OCI-LY1 (cell line): ENCODE measurements at regions not wholly inside any gene's neighbourhood (a gene's known extent, or its start where the extent isn't known, plus 50 kb on each side); places are given as distances from the start of the nearest gene placed in this dataset.

ENCODE experiments used
- H2AFZ ChIP-seq: fragments of 200-600 bp; sonication (generic), shearing (Covaris generic); 2 replicates; pipeline ENCODE4 v1.6.0; 2014; ENCODE audit warnings: antibody characterized with exemption, mild to moderate bottlenecking, low read length
- H3F3A ChIP-seq: fragments of 200-600 bp; sonication (generic), shearing (Covaris generic); 2 replicates; pipeline ENCODE4 v1.6.0; 2014; ENCODE audit warnings: mild to moderate bottlenecking, antibody characterized with exemption, low read length, moderate library complexity; ENCODE audit not compliant: insufficient read depth
- H3K27ac ChIP-seq: fragments of 200-600 bp; sonication (generic); 2 replicates; pipeline ENCODE4 v1.5.1; 2014; ENCODE audit warnings: low read length, mixed run types, mild to moderate bottlenecking, low read depth; ENCODE audit not compliant: poor library complexity, severe bottlenecking
- H3K27me3 ChIP-seq: fragments of 200-600 bp; sonication (generic); 2 replicates; pipeline ENCODE4 v1.6.0; 2014; ENCODE audit warnings: antibody characterized with exemption, mild to moderate bottlenecking, low read length, moderate library complexity; ENCODE audit not compliant: insufficient read depth
- H3K36me3 ChIP-seq: fragments of 200-600 bp; sonication (generic); 2 replicates; pipeline ENCODE4 v1.6.1; 2014; ENCODE audit warnings: mild to moderate bottlenecking, antibody characterized with exemption, low read length, moderate library complexity, mixed read lengths; ENCODE audit not compliant: insufficient read depth
- H3K4me1 ChIP-seq: fragments of 200-600 bp; sonication (generic); 2 replicates; pipeline ENCODE4 v1.5.1; 2014; ENCODE audit warnings: mild to moderate bottlenecking, low read length, moderate library complexity; ENCODE audit not compliant: insufficient read depth, severe bottlenecking
- H3K4me2 ChIP-seq: fragments of 200-600 bp; sonication (generic), shearing (Covaris generic); 2 replicates; pipeline ENCODE4 v1.6.1; 2014; ENCODE audit warnings: low read length
- H3K4me3 ChIP-seq: fragments of 200-600 bp; sonication (generic); 2 replicates; pipeline ENCODE4 v1.5.1; 2014; ENCODE audit warnings: low read length, low read depth, mild to moderate bottlenecking, mixed read lengths; ENCODE audit not compliant: poor library complexity, severe bottlenecking
- H3K79me2 ChIP-seq: fragments of 200-600 bp; shearing (Covaris generic); 2 replicates; pipeline ENCODE4 v1.6.1; 2016; ENCODE audit warnings: mixed run types, low read length, mixed read lengths; ENCODE audit not compliant: insufficient read depth
- H3K9ac ChIP-seq: fragments of 200-600 bp; sonication (generic), shearing (Covaris generic); 2 replicates; pipeline ENCODE4 v1.6.1; 2014; ENCODE audit warnings: mild to moderate bottlenecking, low read length, mixed read lengths
- H3K9me2 ChIP-seq: fragments of 200-600 bp; sonication (generic), shearing (Covaris generic); 2 replicates; pipeline ENCODE4 v1.6.1; 2014; ENCODE audit warnings: low read depth, mild to moderate bottlenecking, low read length, mixed read lengths
- H3K9me3 ChIP-seq: fragments of 200-600 bp; shearing (Covaris generic); 2 replicates; pipeline ENCODE4 v1.6.1; 2014; ENCODE audit warnings: low read length, mixed read lengths
- H4K20me1 ChIP-seq: fragments of 200-600 bp; sonication (generic), shearing (Covaris generic); 2 replicates; pipeline ENCODE4 v1.6.0; 2016; ENCODE audit warnings: mild to moderate bottlenecking, low read length; ENCODE audit not compliant: insufficient read depth
- CTCF ChIP-seq: fragments of 200-600 bp; sonication (generic), shearing (Covaris generic); IDR thresholded peaks from 2 replicates; pipeline ENCODE4 v1.5.1; 2017; ENCODE audit warnings: mild to moderate bottlenecking, antibody characterized with exemption, low read length, moderate library complexity, mixed read lengths
- EZH2 ChIP-seq: fragments of 200-600 bp; sonication (generic), shearing (Covaris generic); IDR thresholded peaks from 2 replicates; pipeline ENCODE4 v1.8.0; 2017; ENCODE audit warnings: borderline replicate concordance, mixed run types, mild to moderate bottlenecking, antibody characterized with exemption, low read length, moderate library complexity, mixed read lengths

GRCh38 chr4:159600061-159600460, 497.2 kb downstream of the RAPGEF2 start:
- H3K79me2 ChIP-seq, result no peaks in the 10 kb centered on the region
- no peak for TF ChIP-seq CTCF
- no peak for TF ChIP-seq EZH2
- no peaks in the 10 kb centered on the region for H3K9me2 ChIP-seq
- no peaks in the 10 kb centered on the region for H3K36me3 ChIP-seq
- no peaks in the 10 kb centered on the region for H4K20me1 ChIP-seq
- H3K4me1 ChIP-seq, result no peaks in the 10 kb centered on the region
- H3K27me3 ChIP-seq, result no peaks in the 10 kb centered on the region
- no peaks in the 10 kb centered on the region for H3K9me3 ChIP-seq
- H3K9ac ChIP-seq, result no peak overlapping the region
- no peaks in the 10 kb centered on the region for H3F3A ChIP-seq
- H3K4me2 ChIP-seq, result no peak overlapping the region
- no peak overlapping the region for H3K4me3 ChIP-seq
- no peak overlapping the region for H3K27ac ChIP-seq
- H2AFZ ChIP-seq, result no peak overlapping the region

- Histone ChIP-seq H3F3A (no peaks in the 10 kb centered on the region), H3K36me3 (no peaks in the 10 kb centered on the region), H3K27ac (no peak overlapping the region), H3K4me1 (no peaks in the 10 kb centered on the region), H3K79me2 (no peaks in the 10 kb centered on the region), H3K9ac (no peak overlapping the region), H2AFZ (no peak overlapping the region), H3K9me2 (no peaks in the 10 kb centered on the region), H4K20me1 (no peaks in the 10 kb centered on the region), H3K4me3 (no peak overlapping the region), H3K9me3 (no peaks in the 10 kb centered on the region), H3K4me2 (no peak overlapping the region), H3K27me3 (no peaks in the 10 kb centered on the region)
- TF ChIP-seq EZH2 (no peak), CTCF (no peak)
These were observed 501.9 kb downstream of the RAPGEF2 start for GRCh38 chr4:159604781-159605180.

- no peak overlapping the region for H2AFZ ChIP-seq
- no peak overlapping the region for H3K27ac ChIP-seq
- H3K9me2 ChIP-seq, result no peaks in the 10 kb centered on the region
- no peaks in the 10 kb centered on the region for H3K9me3 ChIP-seq
- H3K27me3 ChIP-seq, result no peaks in the 10 kb centered on the region
- no peak for TF ChIP-seq CTCF
- TF ChIP-seq EZH2, result no peak
- no peak overlapping the region for H3K9ac ChIP-seq
- H3K4me3 ChIP-seq, result no peak overlapping the region
- no peaks in the 10 kb centered on the region for H3K36me3 ChIP-seq
- no peaks in the 10 kb centered on the region for H4K20me1 ChIP-seq
- no peaks in the 10 kb centered on the region for H3F3A ChIP-seq
- no peak overlapping the region for H3K4me2 ChIP-seq
- no peaks in the 10 kb centered on the region for H3K79me2 ChIP-seq
- no peaks in the 10 kb centered on the region for H3K4me1 ChIP-seq
These were observed 504.0 kb downstream of the RAPGEF2 start for GRCh38 chr4:159606835-159607234.
